ENCODE measurements at regions not wholly inside any gene's neighbourhood (a gene's known extent, or its start where the extent isn't known, plus 50 kb on each side); places are given as distances from the start of the nearest gene placed in this dataset.

- DNase-seq, result no peak
These were observed 268.3 kb downstream of the VAPA start for GRCh38 chr18:10182009-10182624.

GRCh38 chr18:10184776-10185175, 269.7 kb upstream of the APCDD1 start:
- no peak for DNase-seq

GRCh38 chr18:10188971-10189810, 265.2 kb upstream of the APCDD1 start:
- no peak for DNase-seq

- DNase-seq, result no peak
These were observed 263.9 kb upstream of the APCDD1 start for GRCh38 chr18:10190564-10190963.

GRCh38 chr18:10193444-10193843, 261.0 kb upstream of the APCDD1 start:
- DNase-seq, result no peak

GRCh38 chr18:10194592-10194991, 259.8 kb upstream of the APCDD1 start:
- no peak for DNase-seq

- no peak for DNase-seq
These were observed 258.9 kb upstream of the APCDD1 start for GRCh38 chr18:10195529-10195928.

- no peak for DNase-seq
These were observed 257.3 kb upstream of the APCDD1 start for GRCh38 chr18:10197097-10197496.

- DNase-seq, result no peak
These were observed 253.2 kb upstream of the APCDD1 start for GRCh38 chr18:10201226-10201625.

GRCh38 chr18:10201659-10202058, 252.8 kb upstream of the APCDD1 start:
- DNase-seq, result no peak

- DNase-seq, result no peak
These were observed 251.6 kb upstream of the APCDD1 start for GRCh38 chr18:10202845-10203321.

- no peak for DNase-seq
These were observed 249.3 kb upstream of the APCDD1 start for GRCh38 chr18:10205151-10205550.

GRCh38 chr18:10207682-10208345, 246.6 kb upstream of the APCDD1 start:
- no peak for DNase-seq

- no peak for DNase-seq
These were observed 245.1 kb upstream of the APCDD1 start for GRCh38 chr18:10209302-10209701.

- DNase-seq, result no peak
These were observed 244.3 kb upstream of the APCDD1 start for GRCh38 chr18:10210057-10210633.

- DNase-seq, result no peak
These were observed 240.9 kb upstream of the APCDD1 start for GRCh38 chr18:10213526-10213925.

GRCh38 chr18:10215446-10215845, 239.0 kb upstream of the APCDD1 start:
- DNase-seq, result no peak

GRCh38 chr18:10216791-10217190, 237.6 kb upstream of the APCDD1 start:
- no peak for DNase-seq

GRCh38 chr18:10217211-10217610, 237.2 kb upstream of the APCDD1 start:
- no peak for DNase-seq

GRCh38 chr18:10225300-10225699, 229.1 kb upstream of the APCDD1 start:
- DNase-seq, result no peak

- DNase-seq, result no peak
These were observed 227.5 kb upstream of the APCDD1 start for GRCh38 chr18:10226971-10227370.

- no peak for DNase-seq
These were observed 226.1 kb upstream of the APCDD1 start for GRCh38 chr18:10228326-10228725.

GRCh38 chr18:10229458-10229857, 225.0 kb upstream of the APCDD1 start:
- DNase-seq, result no peak

GRCh38 chr18:10230072-10230471, 224.4 kb upstream of the APCDD1 start:
- DNase-seq, result no peak

Measured in NCI-H187 (cell line).